ENCODE measurements at regions not wholly inside any gene's neighbourhood (a gene's known extent, or its start where the extent isn't known, plus 50 kb on each side); places are given as distances from the start of the nearest gene placed in this dataset.

DNA sequence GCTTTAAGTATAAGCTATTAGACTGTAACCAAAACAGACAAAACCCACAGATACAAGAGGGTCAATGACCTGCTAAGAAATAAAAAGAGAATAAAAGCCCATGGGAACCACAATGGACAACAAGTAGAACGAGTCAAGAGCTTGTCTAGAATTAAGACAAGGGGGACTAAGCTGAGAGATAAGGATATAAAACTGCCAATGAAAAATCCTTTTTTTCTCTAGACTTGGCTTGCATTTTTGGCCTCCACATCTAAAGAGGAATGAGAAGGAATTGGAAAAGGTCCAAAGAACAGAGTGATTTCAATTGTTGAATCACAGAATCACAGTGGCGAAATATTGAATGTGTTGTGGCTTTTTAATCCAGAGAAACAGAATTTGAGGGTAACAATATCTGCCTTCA is 135.7 kb downstream of the QDPR start:
- H3K4me3 ChIP-seq (ENCODE audit: low read length), result no peak overlapping the region
- H3K4me1 ChIP-seq (ENCODE audit: insufficient read depth, low read length), result no peaks in the 10 kb centered on the region
- H3K9ac ChIP-seq (ENCODE audit: low read depth, low read length), result no peak overlapping the region
- H3K27ac ChIP-seq (ENCODE audit: low read depth, low read length), result no peak overlapping the region
- no peaks in the 10 kb centered on the region for H3K27me3 ChIP-seq (ENCODE audit: insufficient read depth, low read length)
- 96% methylated on average over 2 of the region's 2 CpGs for WGBS
- no peaks in the 10 kb centered on the region for H3K9me3 ChIP-seq (ENCODE audit: insufficient read depth, low read depth, low read length)
- no peaks in the 10 kb centered on the region for H3K36me3 ChIP-seq (ENCODE audit: insufficient read depth, low read length)

DNA sequence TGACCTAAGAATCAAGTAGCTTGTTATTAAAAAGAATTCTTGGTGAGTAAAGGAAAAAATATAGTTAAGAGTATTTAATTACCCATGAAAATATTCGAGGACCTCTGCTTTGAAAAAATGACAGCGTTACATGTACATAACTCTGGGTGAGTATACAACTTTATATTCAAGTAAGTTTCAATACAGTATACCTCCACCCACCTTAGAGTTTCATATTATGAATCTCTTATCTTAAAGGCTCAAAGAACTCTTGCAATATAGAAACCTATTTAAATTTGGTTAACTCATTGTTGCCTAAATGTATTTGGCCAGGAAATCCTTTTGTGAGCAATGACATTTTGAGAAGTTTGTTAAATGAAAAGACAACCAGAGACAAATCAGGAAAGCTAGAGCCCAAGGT is 138.2 kb downstream of the QDPR start:
- Histone ChIP-seq H3K36me3 (ENCODE audit: insufficient read depth, low read length) (no peaks in the 10 kb centered on the region), H3K27me3 (ENCODE audit: insufficient read depth, low read length) (no peaks in the 10 kb centered on the region), H3K9ac (ENCODE audit: low read depth, low read length) (no peak overlapping the region), H3K27ac (ENCODE audit: low read depth, low read length) (no peak overlapping the region), H3K4me1 (ENCODE audit: insufficient read depth, low read length) (no peaks in the 10 kb centered on the region), H3K9me3 (ENCODE audit: insufficient read depth, low read depth, low read length) (no peaks in the 10 kb centered on the region), H3K4me3 (ENCODE audit: low read length) (no peak overlapping the region)
- 71% methylated on average over 2 of the region's 2 CpGs for WGBS

DNA sequence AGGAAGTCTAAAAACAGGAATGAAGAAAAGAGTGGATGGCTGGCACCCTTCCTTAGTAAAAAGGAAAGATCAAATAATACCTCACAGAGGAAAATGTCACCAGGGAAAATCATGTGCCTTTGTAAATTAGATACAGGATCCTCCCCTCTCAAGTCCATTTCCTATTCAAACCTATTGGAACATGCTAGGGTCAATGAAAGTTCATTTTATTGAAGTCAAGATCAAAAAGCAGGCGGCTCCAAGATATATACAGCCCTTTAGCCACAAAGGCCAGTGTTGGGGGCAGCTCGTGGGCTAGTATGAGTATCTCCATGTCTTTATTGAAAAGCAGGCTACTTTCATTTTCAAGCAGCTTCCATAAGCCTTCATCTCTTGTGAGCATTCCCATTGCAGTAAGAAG is 141.1 kb downstream of the QDPR start:
- H3K9ac ChIP-seq (ENCODE audit: low read depth, low read length), result no peak overlapping the region
- 100% methylated on average over 2 of the region's 2 CpGs for WGBS
- no peaks in the 10 kb centered on the region for H3K27me3 ChIP-seq (ENCODE audit: insufficient read depth, low read length)
- H3K4me3 ChIP-seq (ENCODE audit: low read length), result no peak overlapping the region
- H3K27ac ChIP-seq (ENCODE audit: low read depth, low read length), result no peak overlapping the region
- H3K4me1 ChIP-seq (ENCODE audit: insufficient read depth, low read length), result no peaks in the 10 kb centered on the region
- no peaks in the 10 kb centered on the region for H3K36me3 ChIP-seq (ENCODE audit: insufficient read depth, low read length)
- H3K9me3 ChIP-seq (ENCODE audit: insufficient read depth, low read depth, low read length), result no peaks in the 10 kb centered on the region

DNA sequence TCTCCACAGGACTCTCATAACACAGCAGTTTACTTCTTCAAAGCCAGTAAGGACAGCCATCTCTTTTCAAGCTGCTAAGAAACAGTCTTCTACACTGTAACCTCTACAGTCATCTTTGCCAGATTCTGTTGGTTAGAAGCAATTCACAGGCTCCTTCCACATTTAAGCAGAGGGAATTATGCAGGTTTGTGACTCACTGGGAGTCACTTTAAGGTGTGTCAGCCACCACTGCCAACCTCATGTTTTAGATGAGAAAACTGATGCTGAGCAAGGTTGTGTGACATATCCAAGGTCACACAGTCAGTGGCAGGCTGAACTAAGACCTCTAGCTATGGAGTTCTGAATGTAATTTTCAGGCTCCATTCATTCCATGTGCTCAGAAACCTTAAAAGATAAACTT is 143.5 kb downstream of the QDPR start:
- Histone ChIP-seq H3K4me3 (ENCODE audit: low read length) (no peak overlapping the region), H3K9ac (ENCODE audit: low read depth, low read length) (no peak overlapping the region), H3K27ac (ENCODE audit: low read depth, low read length) (no peak overlapping the region), H3K9me3 (ENCODE audit: insufficient read depth, low read depth, low read length) (no peaks in the 10 kb centered on the region), H3K27me3 (ENCODE audit: insufficient read depth, low read length) (no peaks in the 10 kb centered on the region), H3K4me1 (ENCODE audit: insufficient read depth, low read length) (no peaks in the 10 kb centered on the region), H3K36me3 (ENCODE audit: insufficient read depth, low read length) (no peaks in the 10 kb centered on the region)

DNA sequence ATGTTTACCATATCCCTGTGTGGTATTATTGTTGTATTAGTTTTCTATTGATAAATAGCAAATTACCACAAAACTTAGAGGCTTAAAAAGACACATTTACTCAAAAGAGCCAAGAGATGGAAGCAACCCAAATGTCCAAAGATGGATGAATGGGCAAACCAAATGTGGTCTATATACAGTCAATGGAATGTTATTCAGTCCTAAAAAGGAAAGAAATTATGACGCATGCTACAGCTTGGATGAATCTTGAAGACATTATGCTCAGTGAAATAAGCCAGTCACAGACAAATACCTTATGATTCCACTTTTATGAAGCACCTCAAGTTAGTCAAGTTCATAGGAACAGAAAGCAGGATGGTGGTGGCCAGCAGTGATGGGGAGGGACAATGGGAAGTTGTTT is 144.7 kb downstream of the QDPR start:
- H3K36me3 ChIP-seq (ENCODE audit: insufficient read depth, low read length), result no peaks in the 10 kb centered on the region
- H3K27me3 ChIP-seq (ENCODE audit: insufficient read depth, low read length), result no peaks in the 10 kb centered on the region
- 79% methylated on average over 1 of the region's 1 CpG for WGBS
- H3K4me3 ChIP-seq (ENCODE audit: low read length), result no peak overlapping the region
- no peaks in the 10 kb centered on the region for H3K4me1 ChIP-seq (ENCODE audit: insufficient read depth, low read length)
- no peaks in the 10 kb centered on the region for H3K9me3 ChIP-seq (ENCODE audit: insufficient read depth, low read depth, low read length)
- H3K9ac ChIP-seq (ENCODE audit: low read depth, low read length), result no peak overlapping the region
- H3K27ac ChIP-seq (ENCODE audit: low read depth, low read length), result no peak overlapping the region

GRCh38 chr4:17366496-17366895 is 145.4 kb downstream of the QDPR start:
- Histone ChIP-seq H3K9ac (ENCODE audit: low read depth, low read length) (no peak overlapping the region), H3K27me3 (ENCODE audit: insufficient read depth, low read length) (no peaks in the 10 kb centered on the region), H3K4me3 (ENCODE audit: low read length) (no peak overlapping the region), H3K9me3 (ENCODE audit: insufficient read depth, low read depth, low read length) (no peaks in the 10 kb centered on the region), H3K4me1 (ENCODE audit: insufficient read depth, low read length) (no peaks in the 10 kb centered on the region), H3K27ac (ENCODE audit: low read depth, low read length) (no peak overlapping the region), H3K36me3 (ENCODE audit: insufficient read depth, low read length) (no peaks in the 10 kb centered on the region)
- 87% methylated on average over 1 of the region's 1 CpG for WGBS

- no peaks in the 10 kb centered on the region for H3K4me1 ChIP-seq (ENCODE audit: insufficient read depth, low read length)
- H3K9ac ChIP-seq (ENCODE audit: low read depth, low read length), result no peak overlapping the region
- no peaks in the 10 kb centered on the region for H3K9me3 ChIP-seq (ENCODE audit: insufficient read depth, low read depth, low read length)
- H3K4me3 ChIP-seq (ENCODE audit: low read length), result no peak overlapping the region
- no peak overlapping the region for H3K27ac ChIP-seq (ENCODE audit: low read depth, low read length)
- 100% methylated on average over 1 of the region's 1 CpG for WGBS
- no peaks in the 10 kb centered on the region for H3K27me3 ChIP-seq (ENCODE audit: insufficient read depth, low read length)
- H3K36me3 ChIP-seq (ENCODE audit: insufficient read depth, low read length), result no peaks in the 10 kb centered on the region
Observed at GRCh38 chr4:17362430-17362829, 149.5 kb downstream of the QDPR start.

GRCh38 chr4:17358241-17358640 is 153.6 kb downstream of the QDPR start:
- Histone ChIP-seq H3K27ac (ENCODE audit: low read depth, low read length) (no peak overlapping the region), H3K9ac (ENCODE audit: low read depth, low read length) (no peak overlapping the region), H3K36me3 (ENCODE audit: insufficient read depth, low read length) (no peaks in the 10 kb centered on the region), H3K27me3 (ENCODE audit: insufficient read depth, low read length) (no peaks in the 10 kb centered on the region), H3K4me3 (ENCODE audit: low read length) (no peak overlapping the region), H3K9me3 (ENCODE audit: insufficient read depth, low read depth, low read length) (0 out of 2 replicates have a peak, but pooled peaks cover 3% of the 10 kb centered on the region), H3K4me1 (ENCODE audit: insufficient read depth, low read length) (no peaks in the 10 kb centered on the region)
- 86% methylated on average over 4 of the region's 4 CpGs for WGBS

GRCh38 chr4:17356926-17357325 is 155.0 kb downstream of the QDPR start:
- H3K27ac ChIP-seq (ENCODE audit: low read depth, low read length), result no peak overlapping the region
- no peak overlapping the region for H3K9ac ChIP-seq (ENCODE audit: low read depth, low read length)
- no peaks in the 10 kb centered on the region for H3K36me3 ChIP-seq (ENCODE audit: insufficient read depth, low read length)
- H3K27me3 ChIP-seq (ENCODE audit: insufficient read depth, low read length), result no peaks in the 10 kb centered on the region
- 0 out of 2 replicates have a peak, but pooled peaks cover 3% of the 10 kb centered on the region for H3K9me3 ChIP-seq (ENCODE audit: insufficient read depth, low read depth, low read length)
- H3K4me1 ChIP-seq (ENCODE audit: insufficient read depth, low read length), result no peaks in the 10 kb centered on the region
- H3K4me3 ChIP-seq (ENCODE audit: low read length), result no peak overlapping the region
- WGBS, result 91% methylated on average over 3 of the region's 3 CpGs

- no peaks in the 10 kb centered on the region for H3K36me3 ChIP-seq (ENCODE audit: insufficient read depth, low read length)
- WGBS, result 93% methylated on average over 5 of the region's 5 CpGs
- H3K27me3 ChIP-seq (ENCODE audit: insufficient read depth, low read length), result no peaks in the 10 kb centered on the region
- no peak overlapping the region for H3K9ac ChIP-seq (ENCODE audit: low read depth, low read length)
- no peak overlapping the region for H3K4me3 ChIP-seq (ENCODE audit: low read length)
- H3K27ac ChIP-seq (ENCODE audit: low read depth, low read length), result no peak overlapping the region
- 0 out of 2 replicates have a peak, but pooled peaks cover 3% of the 10 kb centered on the region for H3K9me3 ChIP-seq (ENCODE audit: insufficient read depth, low read depth, low read length)
- H3K4me1 ChIP-seq (ENCODE audit: insufficient read depth, low read length), result no peaks in the 10 kb centered on the region
Observed at GRCh38 chr4:17352357-17352756, 159.5 kb downstream of the QDPR start.

DNA sequence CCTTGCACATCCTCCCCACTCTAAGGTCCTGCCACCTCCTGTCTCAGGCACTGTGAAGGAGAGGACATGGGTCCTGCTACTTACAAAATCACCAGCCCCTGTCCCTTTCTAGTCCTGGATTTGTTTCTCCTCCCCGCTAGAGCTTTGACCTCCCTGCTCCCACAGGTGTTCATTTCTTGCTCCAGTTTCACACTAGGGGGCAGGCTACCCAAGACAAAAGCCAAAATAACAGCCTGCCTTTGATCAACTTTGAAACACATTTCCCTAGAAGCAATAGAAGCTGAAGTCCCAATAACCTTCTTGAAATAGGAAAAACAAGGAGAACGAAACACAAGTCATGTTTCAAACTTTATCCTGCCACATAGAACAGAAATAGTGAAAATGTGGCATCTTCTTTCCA is 164.4 kb downstream of the QDPR start:
- H3K4me3 ChIP-seq (ENCODE audit: low read length), result no peak overlapping the region
- peaks cover 7% of the 10 kb centered on the region; the same call in 1 of the 2 replicates for H3K4me1 ChIP-seq (ENCODE audit: insufficient read depth, low read length)
- H3K27me3 ChIP-seq (ENCODE audit: insufficient read depth, low read length), result no peaks in the 10 kb centered on the region
- H3K9me3 ChIP-seq (ENCODE audit: insufficient read depth, low read depth, low read length), result no peaks in the 10 kb centered on the region
- no peak overlapping the region for H3K27ac ChIP-seq (ENCODE audit: low read depth, low read length)
- no peak overlapping the region for H3K9ac ChIP-seq (ENCODE audit: low read depth, low read length)
- no peaks in the 10 kb centered on the region for H3K36me3 ChIP-seq (ENCODE audit: insufficient read depth, low read length)
- 57% methylated on average over 2 of the region's 2 CpGs for WGBS

DNA sequence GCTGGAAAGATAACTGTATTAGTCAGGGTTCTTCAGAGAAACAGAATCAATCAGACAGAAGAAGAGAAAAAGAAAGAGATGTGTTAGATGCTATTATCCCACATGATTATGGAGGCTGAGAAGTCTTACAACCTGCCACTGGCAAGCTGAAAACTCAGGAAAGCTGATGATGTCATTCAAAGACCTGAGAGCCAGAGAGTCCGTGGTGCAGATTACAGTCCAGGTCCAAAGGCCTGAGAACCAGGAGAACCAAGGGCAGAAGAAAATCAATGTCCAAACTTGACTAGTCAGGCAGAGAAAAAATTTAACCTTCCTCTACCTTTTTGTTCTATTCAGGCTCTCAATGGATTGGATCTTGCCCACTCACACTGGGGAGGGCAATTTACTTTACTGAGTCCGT is 172.5 kb downstream of the QDPR start:
- Histone ChIP-seq H3K9ac (ENCODE audit: low read depth, low read length) (no peak overlapping the region), H3K9me3 (ENCODE audit: insufficient read depth, low read depth, low read length) (no peaks in the 10 kb centered on the region), H3K27me3 (ENCODE audit: insufficient read depth, low read length) (no peaks in the 10 kb centered on the region), H3K4me1 (ENCODE audit: insufficient read depth, low read length) (no peaks in the 10 kb centered on the region), H3K4me3 (ENCODE audit: low read length) (no peak overlapping the region), H3K36me3 (ENCODE audit: insufficient read depth, low read length) (no peaks in the 10 kb centered on the region), H3K27ac (ENCODE audit: low read depth, low read length) (no peak overlapping the region)
- WGBS, result 87% methylated on average over 2 of the region's 2 CpGs
